OCI-LY7 (cell line): ENCODE measurements at regions not wholly inside any gene's neighbourhood (a gene's known extent, or its start where the extent isn't known, plus 50 kb on each side); places are given as distances from the start of the nearest gene placed in this dataset.

ENCODE experiments used
- EZH2phosphoT487 ChIP-seq: fragments of 200-600 bp; sonication (generic); IDR thresholded peaks from 2 replicates; pipeline ENCODE4 v1.6.1; 2018; ENCODE audit warnings: low read depth, borderline replicate concordance, mild to moderate bottlenecking, mixed run types, antibody characterized with exemption, low read length, moderate library complexity, mixed read lengths
- TF ChIP-seq, protein P1 (sequence below): fragments of 200-600 bp; sonication (generic); conservative IDR thresholded peaks from 2 replicates; pipeline ENCODE4 v1.5.1; 2014; ENCODE audit warnings: mild to moderate bottlenecking, antibody characterized with exemption, low read length, moderate library complexity, mixed read lengths

DNA sequence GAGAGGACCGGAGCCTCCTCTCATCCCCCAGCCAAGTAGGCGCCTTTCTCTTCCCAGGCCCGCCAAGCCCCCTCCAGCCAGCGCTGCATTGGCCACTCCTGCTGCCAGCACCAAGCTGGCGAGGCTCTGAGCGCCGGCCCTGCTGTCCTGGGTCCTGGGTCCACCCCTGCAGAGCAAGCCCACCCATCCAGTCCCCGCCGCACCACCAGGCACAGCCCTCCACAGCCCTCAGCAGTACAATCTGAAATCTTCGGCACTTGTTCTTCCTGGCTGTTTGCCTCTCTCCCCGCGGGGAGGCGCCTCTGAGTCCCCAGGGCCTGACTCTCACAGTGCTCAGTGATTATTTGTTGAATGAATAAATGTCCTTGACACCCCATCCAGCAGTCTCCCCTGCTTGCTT is 236.4 kb upstream of the SGCG start:
- TF ChIP-seq, protein P1, sequence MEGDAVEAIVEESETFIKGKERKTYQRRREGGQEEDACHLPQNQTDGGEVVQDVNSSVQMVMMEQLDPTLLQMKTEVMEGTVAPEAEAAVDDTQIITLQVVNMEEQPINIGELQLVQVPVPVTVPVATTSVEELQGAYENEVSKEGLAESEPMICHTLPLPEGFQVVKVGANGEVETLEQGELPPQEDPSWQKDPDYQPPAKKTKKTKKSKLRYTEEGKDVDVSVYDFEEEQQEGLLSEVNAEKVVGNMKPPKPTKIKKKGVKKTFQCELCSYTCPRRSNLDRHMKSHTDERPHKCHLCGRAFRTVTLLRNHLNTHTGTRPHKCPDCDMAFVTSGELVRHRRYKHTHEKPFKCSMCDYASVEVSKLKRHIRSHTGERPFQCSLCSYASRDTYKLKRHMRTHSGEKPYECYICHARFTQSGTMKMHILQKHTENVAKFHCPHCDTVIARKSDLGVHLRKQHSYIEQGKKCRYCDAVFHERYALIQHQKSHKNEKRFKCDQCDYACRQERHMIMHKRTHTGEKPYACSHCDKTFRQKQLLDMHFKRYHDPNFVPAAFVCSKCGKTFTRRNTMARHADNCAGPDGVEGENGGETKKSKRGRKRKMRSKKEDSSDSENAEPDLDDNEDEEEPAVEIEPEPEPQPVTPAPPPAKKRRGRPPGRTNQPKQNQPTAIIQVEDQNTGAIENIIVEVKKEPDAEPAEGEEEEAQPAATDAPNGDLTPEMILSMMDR: no peak
- TF ChIP-seq EZH2phosphoT487: no peak
